ENCODE measurements at regions not wholly inside any gene's neighbourhood (a gene's known extent, or its start where the extent isn't known, plus 50 kb on each side); places are given as distances from the start of the nearest gene placed in this dataset.
A peak's percentile ranks its signal among the peaks of the same experiment; 100 is the strongest.

DNA sequence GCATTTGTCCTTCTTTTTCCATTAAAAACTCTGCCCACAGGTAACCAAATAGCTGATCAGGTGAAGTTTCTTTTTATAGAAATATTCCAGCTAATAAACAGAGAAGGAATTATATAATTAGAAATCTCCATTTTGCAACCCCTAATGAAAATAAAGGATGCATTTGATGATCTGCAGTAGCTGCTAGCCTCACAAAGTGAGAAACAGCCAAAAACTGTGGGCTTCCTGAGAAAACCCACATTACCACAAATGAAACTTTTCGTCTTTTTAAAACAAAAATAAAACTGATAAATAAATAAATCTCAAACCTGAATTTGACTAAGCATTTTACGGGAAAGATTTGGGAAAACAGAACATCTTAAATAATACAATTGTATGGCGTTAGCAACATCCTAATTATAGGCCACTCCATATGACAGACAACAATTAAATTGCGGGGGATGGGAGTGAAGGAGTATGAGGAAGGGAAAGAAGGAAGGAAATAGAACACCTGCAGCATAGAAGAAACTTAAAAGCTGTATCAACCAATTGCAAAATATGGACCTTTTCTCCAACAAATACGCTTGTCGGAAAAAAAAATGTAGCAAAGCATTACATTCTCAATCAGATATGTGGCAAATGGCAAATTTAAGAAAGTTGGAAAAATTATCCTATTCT is 283.0 kb upstream of the ITGA1 start:
- DNase-seq = no peak

DNA sequence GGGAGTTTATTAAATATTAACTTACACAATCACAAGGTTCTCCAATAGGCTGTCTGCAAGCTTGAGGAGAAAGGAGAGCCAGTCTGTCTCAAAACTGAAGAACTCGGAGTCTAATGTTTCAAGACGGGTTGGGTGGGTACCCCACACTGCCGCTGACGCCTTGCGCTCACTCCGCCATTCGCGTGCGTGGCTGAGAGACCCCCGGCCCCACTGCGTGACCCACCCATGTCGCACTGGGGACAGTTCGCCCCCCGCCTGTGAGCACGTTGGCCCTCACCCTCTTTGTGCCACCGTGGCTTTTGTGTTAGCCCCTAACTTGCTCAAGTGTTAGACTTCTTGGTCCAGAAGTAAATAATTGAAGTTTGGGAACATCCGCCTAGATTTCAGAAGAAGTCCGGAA is 270.0 kb upstream of the ITGA1 start:
- DNase-seq = no peak

DNA sequence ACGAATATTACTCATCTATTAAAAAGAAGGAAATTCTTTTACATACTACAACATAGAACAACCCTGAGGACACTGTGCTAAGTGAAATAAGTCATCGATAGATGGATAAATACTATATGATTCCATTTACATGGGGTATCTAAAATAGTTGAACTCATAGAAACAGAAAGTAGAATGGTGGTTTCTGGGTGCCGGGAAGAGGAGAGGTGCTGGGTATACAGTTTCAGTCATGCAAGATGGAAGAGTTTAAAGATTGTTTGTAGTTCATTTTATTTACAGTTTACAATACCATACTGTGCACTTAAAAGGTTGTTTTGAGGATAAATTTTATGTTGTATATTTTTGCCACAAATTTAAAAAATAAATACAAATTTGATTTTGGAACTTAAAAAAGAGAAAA is 267.5 kb upstream of the ITGA1 start:
- no peak for DNase-seq

DNA sequence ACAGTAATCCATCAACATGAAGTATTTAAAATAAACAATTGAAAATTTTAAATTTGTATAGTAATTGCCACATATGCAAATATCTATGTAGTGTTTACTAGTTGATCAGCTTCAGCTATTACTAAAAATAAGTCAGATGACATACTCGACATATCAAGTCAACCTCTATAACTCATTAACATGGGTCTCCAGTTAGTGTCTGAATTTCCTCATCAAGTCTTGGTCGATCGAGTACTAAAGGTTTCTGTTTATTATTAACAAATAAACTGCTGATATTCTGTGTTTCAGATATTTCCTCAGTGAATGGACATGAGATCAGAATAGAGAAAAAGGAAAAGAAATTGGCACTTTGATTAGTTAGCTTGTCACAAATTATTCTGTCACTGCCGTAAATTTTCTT is 266.5 kb upstream of the ITGA1 start:
- DNase-seq = no peak

DNA sequence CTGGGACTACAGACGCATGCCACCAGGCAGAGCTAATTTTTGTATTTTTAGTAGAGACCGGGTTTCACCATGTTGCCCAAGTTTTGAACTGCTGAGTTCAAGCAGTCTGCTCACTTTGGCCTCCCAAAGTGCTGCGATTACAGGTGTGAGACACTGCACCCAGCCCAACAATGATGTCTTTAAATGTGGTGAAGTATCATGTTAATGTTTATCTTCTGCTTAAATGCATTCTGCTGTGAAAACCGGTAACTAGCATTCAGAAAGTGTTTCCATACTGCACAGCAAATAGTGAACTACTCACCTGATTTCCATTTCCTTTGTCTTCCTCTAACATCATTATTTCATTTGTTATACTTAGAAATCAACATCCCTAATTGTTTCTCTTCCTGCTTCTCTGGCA is 264.0 kb upstream of the ITGA1 start:
- DNase-seq = no peak

DNA sequence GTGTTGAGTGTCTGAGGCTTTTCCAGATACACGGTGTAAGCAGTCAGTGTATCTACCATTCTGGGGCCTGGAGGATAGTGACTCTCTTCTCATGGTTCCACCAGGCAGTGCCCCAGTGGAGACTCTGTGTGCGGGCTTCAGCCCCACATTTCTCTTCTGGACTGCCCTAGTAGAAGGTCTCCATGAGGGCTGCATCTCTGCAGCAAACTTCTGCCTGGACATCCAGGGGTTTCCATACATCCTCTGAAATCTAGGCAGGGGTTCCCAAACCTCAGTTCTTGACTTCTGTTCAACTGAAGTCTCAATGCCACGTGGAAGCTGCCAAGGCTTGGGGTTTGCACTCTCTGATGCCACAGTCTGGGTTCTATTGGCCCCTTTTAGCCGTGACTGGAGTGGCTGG is 256.6 kb upstream of the ITGA1 start:
- DNase-seq = no peak

DNA sequence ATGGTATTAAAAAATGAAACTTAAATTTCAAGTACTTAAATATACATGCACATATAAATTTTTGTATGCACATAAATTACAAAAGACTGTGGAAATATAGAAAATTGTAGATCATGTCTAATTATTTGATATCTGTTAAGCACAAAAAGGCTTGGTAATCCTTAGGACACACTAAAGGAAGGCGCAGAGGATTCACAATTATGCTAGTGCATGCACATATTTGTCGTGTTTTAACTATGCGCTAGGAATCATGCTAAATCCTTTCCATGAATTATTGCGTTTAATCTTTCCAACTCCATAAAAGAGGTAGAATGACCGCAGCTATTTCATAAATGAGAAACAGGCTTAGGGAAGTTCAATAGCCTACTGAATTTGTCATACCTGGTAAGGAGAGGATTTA is 244.1 kb upstream of the ITGA1 start:
- no peak for DNase-seq

DNA sequence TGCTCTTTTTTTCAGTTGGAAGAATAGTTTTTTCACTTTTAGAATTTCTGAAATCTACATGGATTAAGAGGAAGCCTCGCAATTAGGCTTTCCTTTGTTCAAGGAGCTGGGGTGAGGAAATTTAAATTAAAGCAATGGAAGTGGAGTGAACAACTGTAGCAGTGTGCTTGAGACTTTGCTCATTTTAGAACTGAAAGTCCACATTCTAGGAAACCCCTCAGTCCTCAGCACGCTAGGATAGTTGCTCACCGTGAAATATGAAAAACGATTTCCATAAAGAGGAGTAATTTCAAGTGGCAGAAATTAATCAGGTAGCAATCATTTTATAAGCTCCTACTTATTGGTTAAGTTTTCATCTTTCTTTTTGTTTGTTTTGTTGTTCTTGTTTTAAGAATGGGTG is 243.0 kb upstream of the ITGA1 start:
- DNase-seq = no peak

DNA sequence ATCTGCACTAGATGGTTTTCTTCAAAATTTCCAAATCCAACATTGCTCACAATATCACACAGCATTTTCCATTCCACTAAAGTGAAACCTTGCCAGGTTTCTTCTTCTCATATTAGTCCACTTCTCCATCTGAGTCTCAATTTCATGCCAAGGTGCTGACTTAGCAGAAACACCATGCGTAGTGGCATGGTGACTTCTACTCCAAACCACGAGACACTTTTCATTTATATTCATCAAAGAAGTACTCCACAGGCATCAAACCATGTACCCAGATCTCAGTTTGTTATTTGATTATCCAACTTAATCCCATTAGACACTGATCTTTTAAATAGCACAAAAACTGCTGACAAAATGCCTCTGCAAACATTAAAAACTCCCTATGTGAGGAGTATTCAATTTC is 233.4 kb upstream of the ITGA1 start:
- DNase-seq = no peak

DNA sequence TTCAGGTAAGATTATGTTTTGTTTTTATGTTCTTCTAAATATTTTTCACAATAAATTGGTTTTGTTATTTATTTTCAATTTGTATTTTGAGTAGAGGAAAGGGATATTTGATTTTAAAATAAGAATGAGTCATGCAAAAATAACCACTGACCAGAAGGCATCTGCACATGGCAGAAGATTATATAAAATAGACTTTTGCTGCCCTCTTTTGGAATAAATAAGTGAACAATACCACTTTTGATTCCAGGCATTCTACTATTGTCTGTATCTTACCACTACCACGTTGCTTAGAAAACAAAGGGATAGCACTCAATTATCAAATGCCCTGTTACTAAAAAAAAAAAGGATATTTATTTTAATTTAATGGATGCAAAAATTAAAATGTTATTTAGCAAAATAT is 227.3 kb upstream of the ITGA1 start:
- DNase-seq = peak; percentile 9

DNA sequence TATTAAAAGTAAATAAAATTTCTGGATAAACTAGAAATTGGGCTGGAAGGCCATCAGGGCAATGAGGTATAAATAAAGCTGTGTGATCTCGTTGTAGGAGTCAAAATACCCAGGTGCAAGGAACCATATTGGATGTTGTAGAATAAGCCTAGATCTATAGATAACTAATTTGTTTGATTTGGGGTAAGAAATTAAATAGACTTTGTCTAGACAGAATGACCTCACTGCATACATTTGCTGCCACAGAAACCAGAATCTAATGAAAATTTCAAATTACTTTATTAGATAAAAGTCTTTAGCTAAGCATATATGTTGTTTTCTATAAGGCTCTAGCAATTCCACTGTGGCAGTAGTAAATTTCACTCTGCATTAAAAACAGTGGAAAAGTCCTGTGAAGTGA is 225.2 kb upstream of the ITGA1 start:
- no peak for DNase-seq

DNA sequence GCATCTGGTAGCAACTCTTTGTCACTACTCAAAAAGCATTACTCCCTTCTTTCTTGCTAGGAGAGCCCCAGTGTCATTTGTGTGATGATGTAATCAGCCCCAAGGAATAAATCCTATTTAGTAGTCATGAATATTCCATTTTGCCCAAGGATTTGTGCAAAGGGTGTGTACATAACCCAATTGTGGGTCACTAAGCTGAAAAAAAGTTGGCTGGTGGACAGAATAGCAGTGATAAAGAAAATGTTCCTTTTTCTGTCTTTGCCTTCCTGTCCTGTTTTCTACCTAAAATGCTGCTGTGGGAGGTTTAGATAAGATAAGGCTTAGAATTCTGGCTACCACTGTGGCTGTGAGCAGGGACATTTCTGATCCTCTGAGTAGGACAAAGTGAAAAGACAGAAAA is 223.1 kb upstream of the ITGA1 start:
- no peak for DNase-seq

DNA sequence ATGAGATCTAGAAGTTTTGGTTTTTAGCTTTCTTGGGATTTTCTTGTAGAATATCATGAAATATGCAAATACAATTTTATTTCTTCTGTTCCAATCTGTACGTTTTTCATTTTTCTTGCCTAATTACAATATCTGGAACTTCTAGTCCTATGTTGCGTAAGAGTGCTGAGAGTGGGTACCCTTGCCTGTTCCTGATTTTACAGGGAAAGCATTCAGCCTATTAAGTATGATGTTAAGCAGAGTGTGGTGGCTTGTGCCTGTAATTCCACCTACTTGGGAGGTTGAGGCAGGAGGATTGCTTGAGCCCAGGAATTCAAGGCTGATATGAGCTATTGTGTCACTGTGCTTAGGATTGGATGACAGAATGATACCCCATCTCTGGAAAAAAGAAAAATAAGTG is 210.2 kb upstream of the ITGA1 start:
- no peak for DNase-seq

DNA sequence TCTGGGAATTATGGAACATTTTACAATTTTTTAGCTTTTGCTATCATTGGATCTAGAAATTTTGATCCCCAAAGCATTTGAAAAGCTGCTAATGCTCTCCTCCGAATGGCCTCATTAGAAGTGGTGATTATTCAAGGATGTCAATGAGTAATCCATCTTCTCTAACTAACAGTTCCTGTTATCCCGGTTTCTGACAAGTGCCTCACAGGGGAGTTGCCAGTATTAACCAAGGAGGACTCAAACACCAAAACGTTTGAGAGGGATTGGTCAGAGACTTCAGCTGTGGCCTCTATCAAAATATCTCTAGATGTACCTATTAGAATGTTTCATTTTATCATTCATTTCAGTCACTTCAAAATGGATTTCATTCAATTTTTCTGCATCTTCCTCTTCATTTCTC is 208.3 kb upstream of the ITGA1 start:
- no peak for DNase-seq

DNA sequence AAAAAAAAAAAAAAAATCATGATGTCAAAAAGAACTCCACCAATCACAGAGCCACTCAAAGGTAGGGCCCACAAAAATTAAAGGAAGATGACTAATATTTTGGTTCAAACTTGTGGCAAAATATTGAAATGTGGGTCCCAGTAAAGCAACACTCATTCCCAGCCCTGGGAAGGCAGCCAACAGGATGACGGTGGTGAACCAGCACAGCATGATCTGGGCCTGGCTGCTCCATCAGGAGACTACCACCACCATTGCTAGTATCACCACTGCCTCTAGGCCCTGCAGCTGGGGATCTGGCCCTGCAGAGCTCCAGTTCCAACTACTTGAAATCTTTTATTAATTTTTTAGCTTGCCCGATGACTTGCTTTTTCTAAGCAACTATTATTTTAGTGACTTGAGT is 206.8 kb upstream of the ITGA1 start:
- DNase-seq = no peak

DNA sequence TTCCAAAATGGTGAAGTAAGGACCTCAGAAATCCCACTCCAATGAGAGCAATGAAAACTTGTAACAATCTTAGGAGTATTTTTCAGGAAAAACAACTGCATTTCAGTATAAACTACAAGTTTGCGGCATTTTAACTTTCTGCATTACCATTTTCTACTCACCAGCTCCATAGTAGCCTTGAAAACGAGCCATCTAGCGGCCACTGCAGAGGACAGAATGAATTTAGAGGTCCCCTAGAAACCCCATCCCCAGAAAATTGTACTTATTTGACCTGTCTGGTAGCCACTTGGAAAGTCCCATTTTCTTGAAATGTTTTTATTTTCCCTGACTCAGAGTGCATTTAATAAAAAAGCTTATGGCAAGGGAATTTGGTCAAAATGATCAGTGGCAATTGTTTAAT is 205.4 kb upstream of the ITGA1 start:
- DNase-seq = no peak

DNA sequence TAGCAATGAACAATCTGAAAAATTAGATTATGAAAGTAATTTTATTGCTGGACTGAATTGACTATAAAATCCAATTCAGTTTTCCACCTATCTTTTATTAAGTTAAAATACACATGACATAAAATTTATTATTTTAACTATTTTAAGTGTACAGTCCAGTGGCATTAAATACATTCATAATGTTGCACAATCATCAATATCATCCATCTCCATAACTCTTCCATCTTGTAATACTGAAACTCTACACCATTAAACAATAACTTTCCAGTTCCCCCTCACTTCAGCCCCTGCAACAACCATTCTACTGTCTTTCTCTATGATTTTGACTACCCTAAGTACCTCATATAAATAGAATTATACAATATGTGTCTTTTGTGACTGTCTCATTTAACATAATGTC is 200.6 kb upstream of the ITGA1 start:
- no peak for DNase-seq

DNA sequence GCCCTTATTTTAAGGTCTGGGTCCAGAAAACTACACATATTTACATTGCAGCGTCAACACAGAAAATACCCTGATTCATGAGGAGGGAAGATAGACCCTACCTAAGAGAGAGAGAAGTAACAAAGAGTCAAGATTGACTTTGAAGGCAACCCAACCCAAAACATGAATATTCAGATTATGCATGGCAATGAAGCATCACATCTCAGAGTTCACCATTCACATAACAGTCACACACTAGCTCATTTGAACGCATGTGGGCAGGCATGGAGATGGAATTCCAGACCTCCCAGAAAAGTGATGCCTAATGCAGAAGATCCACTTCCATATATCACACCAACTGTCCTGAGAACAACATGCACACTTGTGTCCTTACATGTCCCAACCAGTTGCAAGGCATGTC is 190.1 kb upstream of the ITGA1 start:
- no peak for DNase-seq

DNA sequence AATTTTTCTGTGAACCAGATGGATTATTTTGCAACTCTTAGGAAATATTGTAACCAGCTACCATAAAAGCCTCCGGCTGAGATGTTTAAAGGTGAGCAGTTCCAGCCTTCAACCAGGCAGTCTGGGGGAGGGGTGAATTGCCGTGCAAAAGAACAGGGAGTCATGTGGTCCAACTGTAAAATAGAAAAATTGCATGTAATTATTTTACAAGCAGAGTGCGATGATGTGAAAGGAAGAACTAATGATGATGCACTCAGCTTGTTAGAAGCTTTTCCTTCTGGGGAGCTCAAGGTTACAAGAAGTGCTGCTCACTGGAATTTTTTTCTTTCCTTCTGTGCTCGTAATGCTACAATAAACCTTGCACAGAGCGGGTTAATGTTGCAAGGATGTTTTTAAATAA is 188.7 kb upstream of the ITGA1 start:
- no peak for DNase-seq

DNA sequence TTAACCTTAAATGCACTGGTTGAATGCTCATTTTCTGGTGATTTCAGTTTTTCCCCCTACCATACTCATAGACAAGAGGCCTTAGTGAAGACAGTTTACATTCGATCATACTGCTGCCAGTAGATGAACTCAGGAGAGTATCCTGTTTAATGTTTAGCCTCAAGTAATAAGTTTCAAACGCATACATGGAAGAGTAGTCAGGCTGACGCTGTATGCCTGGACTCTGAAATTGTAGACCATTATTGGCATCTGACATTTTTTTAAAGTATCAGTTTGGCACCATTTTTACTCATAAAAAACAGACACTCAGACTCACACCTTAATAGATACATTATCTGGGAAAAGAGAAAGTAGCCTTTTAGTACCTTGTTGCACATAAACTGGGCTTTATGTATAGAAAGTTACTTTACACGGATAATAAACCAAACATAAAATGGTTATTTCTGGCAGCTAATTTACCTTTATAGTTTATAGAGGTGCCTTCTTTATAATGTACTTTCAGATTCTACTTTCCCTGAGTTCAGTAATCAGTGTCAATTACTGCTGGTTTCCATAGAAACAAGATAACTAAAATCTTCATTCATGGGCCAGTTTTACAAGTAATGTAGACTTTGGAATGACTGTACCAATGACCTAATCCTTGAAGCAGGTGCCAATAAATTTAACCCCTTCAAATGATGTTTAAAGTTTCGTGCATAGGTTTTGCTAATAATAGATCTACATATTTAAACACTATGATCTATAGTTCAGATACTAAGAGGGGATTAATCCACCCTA is 183.8 kb upstream of the ITGA1 start:
- no peak for DNase-seq

DNA sequence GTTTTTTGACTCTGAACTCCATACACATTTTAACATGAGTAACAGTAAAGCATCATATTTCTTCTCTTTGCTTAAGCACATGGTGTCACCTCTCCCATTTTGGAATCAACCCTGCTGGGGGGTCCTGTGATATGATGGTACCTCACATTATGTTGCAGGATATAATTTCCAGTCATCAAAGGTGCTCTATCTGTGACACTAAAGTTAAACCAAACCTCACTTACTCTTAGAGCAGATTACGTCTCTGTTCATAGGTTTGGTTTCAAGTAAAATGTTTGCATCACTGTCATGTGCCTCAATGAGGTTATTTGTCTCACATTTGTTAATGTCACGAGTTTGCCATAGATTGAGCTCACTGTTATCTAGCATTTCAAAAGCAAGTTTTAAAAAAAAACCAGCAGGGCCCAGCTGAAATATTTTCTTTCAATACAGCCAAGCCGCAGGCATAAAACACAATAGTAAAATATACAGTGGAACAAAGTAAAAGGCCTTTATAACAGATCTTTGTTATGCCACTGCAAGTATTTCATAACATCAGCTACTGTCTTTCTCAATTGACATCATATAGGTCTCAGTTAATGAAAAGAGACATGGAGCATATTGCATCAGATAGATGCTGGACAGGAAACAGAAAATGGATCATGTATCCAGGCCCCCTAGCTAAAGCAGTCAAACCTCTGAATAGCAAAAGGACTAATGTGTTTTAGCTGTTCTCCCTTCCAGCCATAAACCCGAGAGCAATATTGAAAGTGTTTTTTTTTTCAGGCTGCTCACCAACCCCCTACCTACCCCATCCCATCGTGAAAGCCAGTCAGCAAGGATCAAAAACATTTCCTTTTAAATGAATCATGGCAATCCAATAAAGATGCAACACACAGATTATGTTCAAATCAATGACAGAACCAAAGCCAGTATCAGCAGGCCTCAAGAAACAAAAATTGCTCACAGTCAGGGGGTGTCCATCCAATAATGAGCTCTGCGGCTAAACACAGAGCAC is 182.1 kb upstream of the ITGA1 start:
- no peak for DNase-seq

DNA sequence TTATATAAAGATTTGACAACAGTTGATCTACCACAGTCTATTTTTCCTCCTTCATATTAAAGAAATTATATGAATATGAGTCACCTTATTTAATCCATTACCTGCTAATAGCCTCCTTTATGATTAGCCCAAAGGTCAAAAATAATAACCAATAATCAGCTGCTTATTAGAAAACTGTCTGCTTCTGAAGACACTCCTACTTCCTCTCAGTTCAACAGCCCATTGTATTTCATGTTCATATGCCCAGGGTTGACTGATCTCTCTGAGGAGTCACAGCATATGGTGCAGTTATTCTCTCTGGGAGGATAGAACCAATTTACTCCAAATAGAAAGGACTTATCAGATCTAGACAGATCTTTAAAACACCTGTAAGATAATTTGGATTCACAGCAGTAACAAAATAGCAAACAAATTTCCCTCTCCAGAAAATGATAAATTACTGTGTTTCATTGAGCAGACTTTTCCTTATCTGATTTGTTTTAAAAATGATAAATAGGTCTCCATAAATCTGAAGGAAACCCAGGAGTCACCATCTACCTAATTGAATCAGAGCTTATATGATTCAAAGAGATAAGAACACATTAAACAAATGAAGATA is 180.4 kb upstream of the ITGA1 start:
- no peak for DNase-seq

DNA sequence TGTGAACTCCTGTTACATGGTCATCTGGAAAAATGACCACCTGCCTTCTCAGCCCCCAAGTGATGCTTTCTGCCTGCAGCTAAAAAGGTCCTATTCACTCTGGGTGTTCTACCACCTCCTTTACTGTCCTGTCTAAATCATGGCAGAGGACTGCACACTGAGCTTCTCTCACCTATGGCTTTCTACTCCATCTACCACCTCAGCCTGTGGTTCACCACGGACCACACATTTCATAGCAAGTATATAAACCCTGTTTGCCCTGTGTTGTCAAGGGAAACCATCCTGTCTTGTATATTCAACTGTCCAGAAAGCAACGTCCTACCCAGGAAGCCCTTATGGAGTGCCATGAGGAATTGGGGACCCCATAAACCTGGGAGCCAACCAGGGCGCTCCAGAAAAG is 167.4 kb upstream of the ITGA1 start:
- DNase-seq = no peak

All from NCI-H2107 (cell line).